ENCODE measurements at regions not wholly inside any gene's neighbourhood (a gene's known extent, or its start where the extent isn't known, plus 50 kb on each side); places are given as distances from the start of the nearest gene placed in this dataset.

- no peak for DNase-seq (ENCODE audit: low read depth)
Measured at GRCh38 chr5:54852007-54852406, 133.4 kb downstream of the ESM1 start.

DNA sequence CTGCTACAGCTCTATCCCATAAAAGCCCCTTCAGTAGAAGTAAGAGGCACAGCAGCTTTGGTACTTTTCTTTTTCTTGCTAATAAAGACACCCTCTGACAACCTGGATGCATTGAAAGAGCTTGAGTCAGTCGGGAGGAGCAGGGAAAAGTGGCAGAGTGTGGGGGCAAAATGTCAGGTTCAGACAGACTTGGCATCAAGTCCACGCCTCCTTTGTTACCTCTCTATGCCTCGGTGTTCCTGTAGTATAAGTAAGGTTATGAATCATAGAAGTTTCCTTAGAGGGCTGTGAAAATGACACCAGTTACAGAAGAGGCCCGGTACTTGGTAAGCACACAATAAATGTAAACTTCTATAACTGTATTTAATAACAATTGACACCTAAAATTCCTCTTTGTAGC is 133.9 kb downstream of the ESM1 start:
- DNase-seq (ENCODE audit: low read depth), result no peak

- no peak for DNase-seq (ENCODE audit: low read depth)
Measured at GRCh38 chr5:54848581-54848980, 136.8 kb downstream of the ESM1 start.

DNA sequence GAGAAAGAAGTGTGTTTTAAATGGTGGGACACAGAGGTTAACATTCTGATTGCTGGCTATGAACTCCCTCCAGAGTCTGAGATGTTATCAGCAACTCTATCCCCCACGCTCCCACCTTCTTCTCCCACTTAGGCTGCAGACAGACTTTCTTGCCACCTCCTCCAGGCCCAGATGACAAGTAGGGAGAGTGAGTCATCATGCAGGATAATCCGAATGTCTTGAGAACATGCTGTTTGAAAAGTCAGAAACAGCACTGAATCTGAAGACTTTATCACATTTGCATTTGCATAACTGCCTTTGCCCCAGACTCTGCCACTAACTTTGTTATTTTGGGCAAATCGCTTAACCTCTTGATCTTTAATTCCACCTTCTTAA is 139.8 kb downstream of the ESM1 start:
- no peak for DNase-seq (ENCODE audit: low read depth)

GRCh38 chr5:54844905-54845566 is 140.4 kb downstream of the ESM1 start:
- peak; percentile 81 for DNase-seq (ENCODE audit: low read depth)

- DNase-seq (ENCODE audit: low read depth), result no peak
Measured at GRCh38 chr5:54844266-54844665, 141.1 kb downstream of the ESM1 start.

- DNase-seq (ENCODE audit: low read depth), result no peak
Measured at GRCh38 chr5:54841481-54841880, 143.9 kb downstream of the ESM1 start.

DNA sequence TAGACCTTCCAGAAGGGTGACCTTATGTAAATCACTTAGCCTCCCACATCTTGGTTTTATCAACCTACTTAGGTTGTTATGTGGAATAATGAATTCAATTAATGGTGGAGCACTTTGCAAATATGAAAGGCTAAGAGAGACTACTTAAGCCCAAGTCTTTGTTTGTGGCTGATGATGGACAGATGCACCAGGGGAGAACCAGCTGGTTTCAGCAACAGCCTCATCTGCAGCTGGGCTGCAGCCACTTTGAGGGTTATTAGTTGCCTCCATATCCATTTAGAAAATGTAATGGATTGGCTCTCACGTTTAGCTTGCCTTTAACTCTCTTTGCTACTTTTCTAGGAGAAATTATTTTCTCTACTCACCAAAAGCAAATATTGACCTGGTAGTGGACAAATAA is 146.6 kb downstream of the ESM1 start:
- no peak for DNase-seq (ENCODE audit: low read depth)

- no peak for DNase-seq (ENCODE audit: low read depth)
Measured at GRCh38 chr5:54837981-54838380, 147.4 kb downstream of the ESM1 start.

DNA sequence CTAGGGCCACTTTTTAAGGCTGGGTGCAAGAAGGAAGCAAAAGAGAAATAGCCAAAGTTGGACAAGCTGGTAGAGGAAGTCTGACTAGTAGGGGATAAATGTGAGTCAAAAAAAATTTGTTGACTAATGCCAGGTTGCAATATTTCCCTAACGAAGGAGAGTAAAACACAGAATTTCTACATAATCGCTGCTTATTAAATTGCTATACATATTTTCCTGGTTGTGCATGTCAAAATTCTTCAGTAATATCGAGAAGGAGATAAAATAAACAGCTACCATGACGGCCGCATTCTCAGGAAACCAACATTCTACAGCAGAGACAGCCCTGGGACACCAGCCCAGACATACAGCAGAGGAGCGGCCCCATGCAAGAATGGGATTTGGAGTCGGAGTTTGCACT is 148.3 kb downstream of the ESM1 start:
- peak; percentile 83 for DNase-seq (ENCODE audit: low read depth)

- peak; percentile 14 for DNase-seq (ENCODE audit: low read depth)
Measured at GRCh38 chr5:54835647-54836046, 149.7 kb downstream of the ESM1 start.

GRCh38 chr5:54834121-54834842 is 151.1 kb downstream of the ESM1 start:
- DNase-seq (ENCODE audit: low read depth), result peak; percentile 36

DNA sequence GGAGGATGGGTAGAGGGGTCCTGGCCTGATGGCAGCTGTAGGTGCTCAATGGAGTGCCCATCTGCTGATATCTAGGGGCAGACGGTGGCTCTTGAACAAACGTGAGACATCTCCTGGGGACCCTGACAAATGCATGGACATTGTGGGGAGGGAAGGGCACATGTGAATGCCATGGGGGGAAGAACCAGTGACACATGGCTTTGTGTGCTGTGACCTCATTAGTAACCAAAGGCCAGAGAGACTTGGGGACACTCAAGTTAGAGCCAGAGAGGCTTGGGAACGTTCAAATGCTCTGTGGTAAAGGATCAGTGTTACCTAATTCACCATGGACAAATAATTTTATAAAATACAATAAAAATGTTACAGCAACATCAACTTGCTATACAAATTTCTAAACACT is 151.8 kb downstream of the ESM1 start:
- no peak for DNase-seq (ENCODE audit: low read depth)

GRCh38 chr5:54832858-54833257 is 152.5 kb downstream of the ESM1 start:
- no peak for DNase-seq (ENCODE audit: low read depth)

DNA sequence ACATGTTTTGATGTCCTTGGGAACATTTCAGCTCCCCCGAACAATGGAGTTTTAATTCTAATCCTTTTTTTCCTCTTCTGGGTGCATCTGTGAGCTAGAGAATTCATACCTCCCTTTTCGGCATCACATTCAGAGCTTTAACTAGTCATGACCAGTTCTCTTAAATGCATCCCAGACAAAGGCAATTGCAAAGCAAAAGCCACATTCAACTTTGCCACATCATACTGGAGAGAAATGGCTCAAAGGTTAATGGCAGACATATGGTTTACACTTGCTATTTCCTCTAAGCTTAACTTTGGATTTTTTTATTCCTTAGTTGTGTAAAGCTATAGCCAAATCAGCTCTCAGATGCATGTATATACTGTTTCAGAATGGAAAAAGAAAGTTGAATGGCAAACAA is 153.3 kb downstream of the ESM1 start:
- DNase-seq (ENCODE audit: low read depth), result peak; percentile 88

DNA sequence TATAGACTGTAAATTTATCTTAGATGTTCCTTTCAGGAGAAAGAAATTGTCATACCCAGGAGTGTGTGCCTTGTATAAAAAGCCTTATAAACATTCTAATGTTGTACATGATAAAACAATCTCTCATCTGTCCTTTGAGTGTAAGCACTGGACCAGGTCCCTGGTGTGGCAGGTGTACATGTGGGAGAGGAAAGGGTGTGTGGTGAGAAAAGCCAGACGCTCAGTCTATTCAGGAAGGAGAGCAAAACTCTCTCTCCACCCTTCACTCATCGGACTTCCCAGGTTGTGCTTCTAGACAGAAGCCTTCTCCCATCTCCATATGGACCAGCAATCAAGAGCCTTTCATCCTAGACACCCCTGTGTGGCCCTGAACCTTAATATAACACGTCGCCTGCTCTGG is 154.2 kb downstream of the ESM1 start:
- no peak for DNase-seq (ENCODE audit: low read depth)

DNA sequence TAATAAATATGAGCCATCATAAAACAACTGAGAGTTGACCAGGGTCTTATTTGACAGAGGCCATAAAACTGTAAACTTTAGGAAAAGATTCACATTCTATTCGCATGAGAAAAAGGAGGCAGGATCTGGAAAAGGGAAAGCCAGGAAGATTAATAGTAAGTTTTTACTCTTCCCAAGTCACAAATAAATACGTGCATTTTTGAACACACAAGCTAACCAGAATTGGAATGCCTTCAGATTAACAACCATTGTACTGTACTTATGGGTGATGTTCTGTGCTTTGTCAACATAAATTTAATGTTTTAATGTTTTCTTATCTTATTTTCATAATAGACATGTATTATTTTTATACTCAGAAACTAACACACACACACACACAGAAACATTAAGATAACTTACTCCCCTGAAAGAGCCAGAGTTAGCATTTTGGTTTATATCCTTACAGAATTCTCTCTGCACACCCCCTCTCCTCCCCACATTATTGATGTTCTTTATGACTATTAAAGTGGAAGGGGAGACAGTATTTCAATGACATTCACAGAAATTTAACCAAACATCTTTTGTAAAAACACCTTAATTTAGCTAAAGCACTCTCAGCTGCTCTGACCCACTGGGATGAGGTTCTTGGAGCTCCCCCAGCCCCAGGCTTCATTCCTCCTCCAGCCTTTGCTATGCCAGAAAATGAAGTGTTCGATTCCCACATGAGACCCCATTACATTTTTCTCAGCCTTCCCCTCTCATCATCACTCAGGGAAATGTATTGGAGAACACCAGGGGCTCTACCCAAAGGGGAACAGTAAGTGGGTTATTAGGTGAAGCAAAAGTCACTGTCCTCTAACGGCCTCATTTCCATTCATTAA is 155.5 kb downstream of the ESM1 start:
- DNase-seq (ENCODE audit: low read depth), result no peak

DNA sequence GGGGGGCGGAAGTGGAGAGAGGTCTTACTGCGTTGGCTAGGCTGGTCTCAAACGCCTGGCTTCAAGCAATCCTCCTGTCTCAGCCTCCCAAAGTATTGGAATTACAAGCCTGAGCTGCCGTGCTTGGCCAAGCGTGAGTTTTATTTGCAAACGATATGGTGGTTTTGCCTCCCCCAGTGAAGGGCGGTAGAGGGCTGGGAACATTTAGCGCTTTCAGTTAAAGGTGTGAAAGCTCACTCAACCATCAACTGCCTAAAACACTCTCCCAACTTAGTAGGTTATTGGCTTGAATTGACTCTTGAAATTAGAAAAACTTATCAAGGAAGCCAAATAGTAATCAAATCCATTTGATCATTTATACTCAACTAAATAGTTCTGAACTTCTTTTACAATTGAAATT is 156.3 kb downstream of the ESM1 start:
- no peak for DNase-seq (ENCODE audit: low read depth)

GRCh38 chr5:54828151-54828550 is 157.2 kb downstream of the ESM1 start:
- DNase-seq (ENCODE audit: low read depth), result no peak

GRCh38 chr5:54825005-54825404 is 160.4 kb downstream of the ESM1 start:
- peak; percentile 77 for DNase-seq (ENCODE audit: low read depth)

- DNase-seq (ENCODE audit: low read depth), result peak; percentile 31
Measured at GRCh38 chr5:54823006-54823405, 162.4 kb downstream of the ESM1 start.

DNA sequence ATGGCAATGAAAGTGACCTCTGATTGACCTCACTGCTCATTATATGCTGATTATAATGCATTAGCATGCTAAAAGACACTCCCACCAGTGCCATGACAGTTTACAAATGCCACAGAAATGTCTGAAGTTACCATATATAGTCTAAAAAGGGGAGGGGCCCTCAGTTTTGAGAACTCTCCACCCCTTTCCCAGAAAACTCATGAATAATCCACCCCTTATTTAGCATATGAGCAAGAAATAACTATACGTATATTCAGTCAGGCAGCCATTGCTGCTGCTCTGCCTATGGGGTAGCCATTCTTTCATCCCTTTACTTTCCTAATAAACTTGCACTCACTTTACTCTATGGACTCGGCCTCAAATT is 163.1 kb downstream of the ESM1 start:
- no peak for DNase-seq (ENCODE audit: low read depth)
